Osteocyte (in vitro differentiated cells): ENCODE measurements at regions not wholly inside any gene's neighbourhood (a gene's known extent, or its start where the extent isn't known, plus 50 kb on each side); places are given as distances from the start of the nearest gene placed in this dataset.

Experiments used
- DNase-seq: peaks from one replicate; pipeline ENCODE4 v3.0.0; 2021; ENCODE audit warnings: mixed read lengths; ENCODE audit not compliant: unreplicated experiment; ENCODE audit errors: extremely low spot score
- H3K27ac Mint-ChIP-seq: one replicate; pipeline ENCODE4 v1.8.0; 2021; ENCODE audit warnings: mild to moderate bottlenecking, mixed read lengths; ENCODE audit not compliant: unreplicated experiment
- H3K27me3 Mint-ChIP-seq: one replicate; pipeline ENCODE4 v1.8.0; 2021; ENCODE audit warnings: mixed read lengths; ENCODE audit not compliant: unreplicated experiment
- H3K36me3 Mint-ChIP-seq: one replicate; pipeline ENCODE4 v1.8.0; 2021; ENCODE audit warnings: mixed read lengths; ENCODE audit not compliant: unreplicated experiment
- H3K4me1 Mint-ChIP-seq: one replicate; pipeline ENCODE4 v1.8.0; 2021; ENCODE audit warnings: mixed read lengths; ENCODE audit not compliant: unreplicated experiment
- H3K4me3 Mint-ChIP-seq: one replicate; pipeline ENCODE4 v1.8.0; 2021; ENCODE audit warnings: mild to moderate bottlenecking, moderate library complexity, mixed read lengths; ENCODE audit not compliant: unreplicated experiment
- H3K9me3 Mint-ChIP-seq: one replicate; pipeline ENCODE4 v1.8.0; 2021; ENCODE audit warnings: mixed read lengths; ENCODE audit not compliant: unreplicated experiment
- CTCF ChIP-seq: fragments of 200-600 bp; sonication (generic); IDR thresholded peaks from 2 replicates; pipeline ENCODE4 v1.5.0; 2021; ENCODE audit warnings: antibody characterized with exemption, mild to moderate bottlenecking, moderate library complexity

GRCh38 chr12:94033784-94034183 lies 114.6 kb upstream of the PLXNC1 start:
- DNase-seq, result no peak

GRCh38 chr12:94037444-94037843 lies 110.9 kb upstream of the PLXNC1 start:
- H3K4me3 Mint-ChIP-seq, result no peak overlapping the region
- no peaks in the 10 kb centered on the region for H3K36me3 Mint-ChIP-seq
- no peaks in the 10 kb centered on the region for H3K27me3 Mint-ChIP-seq
- DNase-seq, result no peak
- no peak overlapping the region for H3K27ac Mint-ChIP-seq
- TF ChIP-seq CTCF, result no peak
- H3K4me1 Mint-ChIP-seq, result peaks cover 4% of the 10 kb centered on the region
- H3K9me3 Mint-ChIP-seq, result peaks cover 15% of the 10 kb centered on the region

More at GRCh38 chr12:94033784-94034183, 114.6 kb upstream of the PLXNC1 start:
- Mint-ChIP-seq H3K4me1 (no peaks in the 10 kb centered on the region), H3K36me3 (no peaks in the 10 kb centered on the region), H3K27me3 (no peaks in the 10 kb centered on the region), H3K4me3 (no peak overlapping the region), H3K27ac (no peak overlapping the region), H3K9me3 (peaks cover 9% of the 10 kb centered on the region)
- TF ChIP-seq CTCF, result no peak

- no peak for TF ChIP-seq CTCF
- Mint-ChIP-seq H3K27me3 (no peaks in the 10 kb centered on the region), H3K27ac (no peak overlapping the region), H3K36me3 (no peaks in the 10 kb centered on the region), H3K4me3 (no peak overlapping the region), H3K4me1 (peaks cover 4% of the 10 kb centered on the region), H3K9me3 (peaks cover 10% of the 10 kb centered on the region)
- DNase-seq, result no peak
Measured at GRCh38 chr12:94038605-94039004, 109.8 kb upstream of the PLXNC1 start.

GRCh38 chr12:94039199-94039840 lies 109.1 kb upstream of the PLXNC1 start:
- H3K4me3 Mint-ChIP-seq, result no peak overlapping the region
- no peak overlapping the region for H3K27ac Mint-ChIP-seq
- peaks cover 10% of the 10 kb centered on the region for H3K9me3 Mint-ChIP-seq
- H3K27me3 Mint-ChIP-seq, result no peaks in the 10 kb centered on the region
- DNase-seq, result no peak
- peaks cover 4% of the 10 kb centered on the region for H3K4me1 Mint-ChIP-seq
- TF ChIP-seq CTCF, result no peak
- no peaks in the 10 kb centered on the region for H3K36me3 Mint-ChIP-seq

- peaks cover 4% of the 10 kb centered on the region for H3K4me1 Mint-ChIP-seq
- no peaks in the 10 kb centered on the region for H3K36me3 Mint-ChIP-seq
- no peaks in the 10 kb centered on the region for H3K27me3 Mint-ChIP-seq
- peaks cover 10% of the 10 kb centered on the region for H3K9me3 Mint-ChIP-seq
- no peak for TF ChIP-seq CTCF
- H3K27ac Mint-ChIP-seq, result no peak overlapping the region
- H3K4me3 Mint-ChIP-seq, result no peak overlapping the region
- no peak for DNase-seq
Measured at GRCh38 chr12:94039914-94040313, 108.5 kb upstream of the PLXNC1 start.
